Right lobe of liver (tissue), 4 donors: ENCODE measurements at regions not wholly inside any gene's neighbourhood (a gene's known extent, or its start where the extent isn't known, plus 50 kb on each side); places are given as distances from the start of the nearest gene placed in this dataset.

Experiments
- POLR2A ChIP-seq: fragments of 450-650 bp; IDR thresholded peaks from one replicate; pipeline ENCODE4 v1.6.1; 2017; ENCODE audit warnings: antibody characterized with exemption, mild to moderate bottlenecking
- TF ChIP-seq, protein P1 (sequence below), 4 donors: fragments of 200-600 bp in 3 of 4; fragments of 450-650 bp in 1 of 4; IDR thresholded peaks; one replicate each; pipeline versions ENCODE4 v1.5.1 to v1.8.0; 2016 to 2022; ENCODE audit warnings: antibody characterized with exemption in 4 of 4, mild to moderate bottlenecking in 2 of 4
- donor health status: DM: no; HTN: no; CAD: no.
- donor health status: DM: no; HTN: no; CAD: no.
- donor health status: DM: no; HTN: yes; CAD: no.

DNA sequence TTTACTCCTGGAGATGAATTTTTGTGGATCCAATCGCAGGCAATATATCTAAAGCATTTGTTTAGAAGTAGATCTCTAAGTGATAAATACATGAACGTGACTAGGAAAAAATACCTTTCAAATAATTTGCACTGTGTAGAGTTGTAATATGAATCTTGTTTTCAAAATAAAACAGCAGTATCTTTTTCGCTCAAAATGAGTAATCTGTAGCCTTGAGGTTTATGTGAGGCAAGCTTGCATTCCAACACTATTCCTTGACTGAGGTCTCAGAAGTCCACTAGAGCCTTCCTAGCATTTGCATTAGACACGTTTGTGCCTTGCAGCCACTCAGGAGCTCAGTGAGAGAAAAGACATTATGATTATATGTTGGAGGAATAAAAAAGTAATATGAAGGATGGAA is 138.3 kb upstream of the ROBO1 start:
- TF ChIP-seq, protein P1, sequence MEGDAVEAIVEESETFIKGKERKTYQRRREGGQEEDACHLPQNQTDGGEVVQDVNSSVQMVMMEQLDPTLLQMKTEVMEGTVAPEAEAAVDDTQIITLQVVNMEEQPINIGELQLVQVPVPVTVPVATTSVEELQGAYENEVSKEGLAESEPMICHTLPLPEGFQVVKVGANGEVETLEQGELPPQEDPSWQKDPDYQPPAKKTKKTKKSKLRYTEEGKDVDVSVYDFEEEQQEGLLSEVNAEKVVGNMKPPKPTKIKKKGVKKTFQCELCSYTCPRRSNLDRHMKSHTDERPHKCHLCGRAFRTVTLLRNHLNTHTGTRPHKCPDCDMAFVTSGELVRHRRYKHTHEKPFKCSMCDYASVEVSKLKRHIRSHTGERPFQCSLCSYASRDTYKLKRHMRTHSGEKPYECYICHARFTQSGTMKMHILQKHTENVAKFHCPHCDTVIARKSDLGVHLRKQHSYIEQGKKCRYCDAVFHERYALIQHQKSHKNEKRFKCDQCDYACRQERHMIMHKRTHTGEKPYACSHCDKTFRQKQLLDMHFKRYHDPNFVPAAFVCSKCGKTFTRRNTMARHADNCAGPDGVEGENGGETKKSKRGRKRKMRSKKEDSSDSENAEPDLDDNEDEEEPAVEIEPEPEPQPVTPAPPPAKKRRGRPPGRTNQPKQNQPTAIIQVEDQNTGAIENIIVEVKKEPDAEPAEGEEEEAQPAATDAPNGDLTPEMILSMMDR (IDR thresholded peaks at IDR 0.05): no peak
- no peak for TF ChIP-seq POLR2A
